Heart right ventricle (tissue), 16 donors: ENCODE measurements at regions not wholly inside any gene's neighbourhood (a gene's known extent, or its start where the extent isn't known, plus 50 kb on each side); places are given as distances from the start of the nearest gene placed in this dataset.

Experiments
- ATAC-seq, 8 donors: fragments of 200-7000 bp; cut with Tn5 transposase; one replicate each; pipeline ENCODE4 v1.9.1; 2020; ENCODE audit warnings: mild to moderate bottlenecking in 8 of 8, moderate library complexity in 8 of 8, moderate number of reproducible peaks in 1 of 8
- DNase-seq, 2 donors: peaks; one replicate each; pipeline ENCODE4 v3.0.0-alpha.2; 2020
- H3K27ac ChIP-seq, 10 donors: fragments of 200-600 bp; sonication (generic) in 2 of 10; one replicate each; pipeline versions ENCODE4 v1.5.0 to v1.8.0; 2020 to 2022; ENCODE audit warnings: mild to moderate bottlenecking in 3 of 10
- H3K27me3 ChIP-seq, 7 donors: fragments of 200-600 bp; one replicate each; pipeline ENCODE4 v1.8.0; 2021 to 2022; ENCODE audit warnings: mild to moderate bottlenecking in 2 of 7
- H3K36me3 ChIP-seq, 9 donors: fragments of 200-600 bp; sonication (generic) in 1 of 9; one replicate each; pipeline versions ENCODE4 v1.5.0 to v1.8.0; 2020 to 2022; ENCODE audit warnings: mild to moderate bottlenecking in 2 of 9
- H3K4me1 ChIP-seq, 9 donors: fragments of 200-600 bp; sonication (generic) in 1 of 9; one replicate each; pipeline versions ENCODE4 v1.5.0 to v1.8.0; 2020 to 2022; ENCODE audit warnings: mild to moderate bottlenecking in 4 of 9
- H3K4me3 ChIP-seq, 10 donors: fragments of 200-600 bp; sonication (generic) in 2 of 10; one replicate each; pipeline versions ENCODE4 v1.5.0 to v1.8.0; 2020 to 2022; ENCODE audit warnings: mild to moderate bottlenecking in 7 of 10, moderate library complexity in 2 of 10
- H3K9me3 ChIP-seq, 11 donors: fragments of 200-600 bp in 10 of 11; sonication (generic) in 2 of 11; one replicate each; pipeline versions ENCODE4 v1.5.0 to v1.8.0; 2013 to 2022; ENCODE audit warnings: mild to moderate bottlenecking in 2 of 11, control low read depth in 1 of 11, moderate library complexity in 1 of 11
- WGBS, 2 donors: extraction: QIAGEN DNeasy Blood & Tissue Kit; methylation state at CpG; one replicate each; pipeline ENCODE4 v1.1.7; 2013; ENCODE audit warnings: inconsistent platforms in 1 of 2; 5-methylcytosine and 5-hydroxymethylcytosine counted together
- intact Hi-C, 10 donors: fragments of 100-400 bp; cut with DNase I; formaldehyde crosslinking; loops; one replicate each; pipeline versions ENCODE4 v1.11.1 to v1.14.2; 2022
- TF ChIP-seq, protein P1 (sequence below), 9 donors: fragments of 200-600 bp; sonication (generic) in 2 of 9; IDR thresholded peaks; one replicate each; pipeline versions ENCODE4 v1.5.0 to v1.8.0; 2021 to 2022; ENCODE audit warnings: antibody characterized with exemption in 9 of 9, mild to moderate bottlenecking in 5 of 9, moderate library complexity in 1 of 9
- donor health status: Arrhythmogenic right ventricular cardiomyopathy.
- donor health status: ischemic (EF 13 %, LVEDD 7.1; RV severe dilation, severe dysfunction).
- donor health status: healthy with polysubstance abuse.
- donor health status: DM: no; HTN: yes; CAD: no.
- donor health status: DM: no; HTN: no; CAD: no.
- donor health status: ischemic (EF 25% LVEDD 6.9; RV normal size, moderate dysfunction).
- donor health status: ischemic (EF 25% LVEDD 5.7; RV mildly dilated, moderate dysfunction).
- donor health status: healthy.
- donor health status: DM: yes; HTN: yes; CAD: no.
- donor health status: Ischemic cardiomyopathy.
- donor health status: ischemic (EF 35%, LVEDD 5.7; RV mildly dilated, moderate dysfunction).
- donor health status: nonischemic (EF 11% LVEDD 7.7; RV severe dilation, severe dysfunction).
- donor health status: DM: yes; HTN: yes; CAD: no.
- donor health status: PGD.
- donor health status: ischemic (EF 29% LVEDD 5.4; RV normal size, mild dysfunction).
- donor health status: nonischemic (EF 23%, LVEDD 6.1; RV moderate dilation, normal function).

DNA sequence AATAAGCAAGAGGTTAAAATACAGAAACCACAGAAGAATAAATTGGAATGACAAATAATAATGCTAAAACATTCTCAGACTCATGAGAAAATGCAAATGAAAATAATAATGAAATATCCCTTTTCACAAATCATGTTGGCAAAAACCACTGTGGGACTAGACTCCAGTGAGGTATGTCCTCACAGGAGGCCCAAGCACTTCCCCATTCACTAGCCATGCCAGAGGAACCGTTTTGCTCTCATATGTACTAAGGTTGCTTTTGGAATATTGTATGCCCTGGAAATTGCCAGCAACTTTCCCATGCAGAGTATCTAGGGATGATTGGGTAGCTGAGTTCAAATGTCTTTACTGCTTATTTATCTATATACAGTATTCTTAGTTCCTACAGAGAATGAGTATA lies 106.2 kb upstream of the CHORDC1 start:
- no peaks in the 10 kb centered on the region for H3K4me1 ChIP-seq
- TF ChIP-seq, protein P1, sequence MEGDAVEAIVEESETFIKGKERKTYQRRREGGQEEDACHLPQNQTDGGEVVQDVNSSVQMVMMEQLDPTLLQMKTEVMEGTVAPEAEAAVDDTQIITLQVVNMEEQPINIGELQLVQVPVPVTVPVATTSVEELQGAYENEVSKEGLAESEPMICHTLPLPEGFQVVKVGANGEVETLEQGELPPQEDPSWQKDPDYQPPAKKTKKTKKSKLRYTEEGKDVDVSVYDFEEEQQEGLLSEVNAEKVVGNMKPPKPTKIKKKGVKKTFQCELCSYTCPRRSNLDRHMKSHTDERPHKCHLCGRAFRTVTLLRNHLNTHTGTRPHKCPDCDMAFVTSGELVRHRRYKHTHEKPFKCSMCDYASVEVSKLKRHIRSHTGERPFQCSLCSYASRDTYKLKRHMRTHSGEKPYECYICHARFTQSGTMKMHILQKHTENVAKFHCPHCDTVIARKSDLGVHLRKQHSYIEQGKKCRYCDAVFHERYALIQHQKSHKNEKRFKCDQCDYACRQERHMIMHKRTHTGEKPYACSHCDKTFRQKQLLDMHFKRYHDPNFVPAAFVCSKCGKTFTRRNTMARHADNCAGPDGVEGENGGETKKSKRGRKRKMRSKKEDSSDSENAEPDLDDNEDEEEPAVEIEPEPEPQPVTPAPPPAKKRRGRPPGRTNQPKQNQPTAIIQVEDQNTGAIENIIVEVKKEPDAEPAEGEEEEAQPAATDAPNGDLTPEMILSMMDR (IDR thresholded peaks at IDR 0.05) = no peak
- no peaks in the 10 kb centered on the region for H3K36me3 ChIP-seq
- WGBS, 2 donors = 56 to 60% methylated on average over 1 of the region's 1 CpG
- H3K9me3 ChIP-seq = peaks cover 0 to 7% (median 2%) of the 10 kb centered on the region in 11 donors
- no peaks in the 10 kb centered on the region for H3K27me3 ChIP-seq
- ATAC-seq (no peak), DNase-seq (no peak)
- H3K27ac ChIP-seq = no peak overlapping the region
- no peak overlapping the region for H3K4me3 ChIP-seq
- intact Hi-C loops = no loop called here

DNA sequence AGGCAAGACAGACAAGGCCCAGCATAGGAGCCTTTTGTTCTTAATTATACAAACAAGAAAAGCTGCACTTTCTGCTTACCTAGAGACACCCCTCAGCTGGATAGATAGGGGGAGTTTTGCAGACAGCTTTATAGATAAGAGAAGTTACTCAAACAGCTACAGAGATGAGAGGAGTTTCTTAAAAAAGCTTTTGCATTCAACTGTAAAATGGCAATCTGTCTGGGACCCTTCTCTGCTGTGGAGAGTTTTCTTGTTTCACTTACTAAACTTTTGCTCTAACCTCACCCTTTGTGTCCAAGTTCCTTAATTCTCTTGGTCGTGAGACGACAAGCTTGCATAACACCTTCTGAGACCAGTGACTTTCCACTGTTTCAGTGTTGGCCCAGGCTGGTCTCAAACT lies 103.8 kb upstream of the CHORDC1 start:
- 46 to 57% methylated on average over 2 of the region's 2 CpGs for WGBS, 2 donors
- no peak for ATAC-seq
- Histone ChIP-seq H3K4me3 (no peak overlapping the region), H3K27me3 (no peaks in the 10 kb centered on the region), H3K9me3 (peaks cover 0 to 10% (median 2%) of the 10 kb centered on the region in 11 donors), H3K27ac (no peak overlapping the region), H3K4me1 (no peaks in the 10 kb centered on the region), H3K36me3 (no peaks in the 10 kb centered on the region)
- intact Hi-C loops = no loop called here
- TF ChIP-seq, protein P1 (IDR thresholded peaks at IDR 0.05) = no peak
- DNase-seq = no peak

DNA sequence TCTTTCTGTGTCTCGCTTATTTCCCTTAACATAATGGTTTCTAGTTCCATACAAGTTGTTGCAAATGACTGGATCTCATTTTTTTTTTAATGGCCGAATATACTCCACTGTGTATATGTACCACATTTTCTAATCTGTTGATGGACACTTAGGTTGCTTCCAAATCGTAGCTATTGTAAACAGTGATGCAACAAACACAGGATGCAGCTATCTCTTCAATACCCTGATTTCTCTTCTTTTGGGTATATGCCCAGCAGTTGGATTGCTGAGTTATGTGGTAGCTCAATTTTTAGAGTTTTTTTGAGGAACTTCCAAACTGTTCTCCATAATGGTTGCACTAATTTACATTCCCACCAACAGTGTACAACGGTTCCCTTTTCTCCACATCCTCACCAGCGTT lies 100.4 kb upstream of the CHORDC1 start:
- ATAC-seq (no peak), DNase-seq (no peak)
- TF ChIP-seq, protein P1 (IDR thresholded peaks at IDR 0.05) = no peak
- H3K9me3 ChIP-seq = peaks cover 0 to 12% (median 2%) of the 10 kb centered on the region in 11 donors
- 80 to 87% methylated on average over 5 of the region's 5 CpGs for WGBS, 2 donors
- no peak overlapping the region for H3K4me3 ChIP-seq
- H3K27ac ChIP-seq = no peak overlapping the region
- no peaks in the 10 kb centered on the region for H3K4me1 ChIP-seq
- H3K27me3 ChIP-seq = no peaks in the 10 kb centered on the region
- intact Hi-C loops = no loop called here
- H3K36me3 ChIP-seq = no peaks in the 10 kb centered on the region

DNA sequence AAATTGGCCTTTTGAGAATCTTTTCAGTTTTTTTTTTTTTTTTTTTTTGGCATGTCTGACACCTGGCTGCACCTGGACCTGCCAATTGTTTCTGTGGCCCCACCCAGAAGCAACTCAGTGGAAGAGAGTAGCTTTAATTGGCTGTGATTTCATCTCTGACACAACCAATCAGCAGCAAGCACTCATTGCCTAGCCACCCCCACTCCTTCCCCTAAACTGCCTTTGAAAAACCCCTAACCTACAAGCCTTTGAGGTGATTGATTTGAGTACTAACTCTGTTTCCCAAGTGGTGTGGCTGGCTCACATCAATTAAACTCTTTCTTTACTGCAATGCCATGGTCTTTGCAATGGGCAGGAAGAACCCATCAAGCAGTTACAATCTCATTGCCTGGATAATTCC lies 98.2 kb upstream of the CHORDC1 start:
- intact Hi-C loops = no loop called here
- TF ChIP-seq, protein P1 (IDR thresholded peaks at IDR 0.05) = no peak
- no peaks in the 10 kb centered on the region for H3K27me3 ChIP-seq
- H3K9me3 ChIP-seq = peaks cover 0 to 12% (median 2%) of the 10 kb centered on the region in 11 donors
- no peak for DNase-seq
- no peaks in the 10 kb centered on the region for H3K4me1 ChIP-seq
- H3K27ac ChIP-seq = no peak overlapping the region
- ATAC-seq = no peak
- H3K4me3 ChIP-seq = no peak overlapping the region
- H3K36me3 ChIP-seq = no peaks in the 10 kb centered on the region

DNA sequence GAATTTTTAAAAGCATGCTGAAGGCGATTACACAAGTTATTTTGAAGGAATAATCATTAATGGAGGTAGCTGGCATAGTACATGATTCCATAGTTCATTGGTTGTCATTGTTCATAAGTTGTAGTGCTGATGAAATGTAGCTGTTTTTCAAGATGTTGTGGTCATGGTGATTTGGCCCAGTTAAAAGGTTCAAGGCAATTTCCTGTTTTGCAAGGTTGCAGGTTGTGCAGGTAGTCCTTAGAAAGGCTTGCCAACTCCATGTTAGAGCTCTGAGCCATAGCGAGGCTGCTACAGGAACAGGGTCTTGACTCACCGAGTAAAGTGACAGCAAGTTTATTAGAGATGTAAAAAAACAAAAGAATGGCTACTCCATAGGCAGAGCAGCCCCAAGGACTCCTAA lies 95.8 kb upstream of the CHORDC1 start:
- no peaks in the 10 kb centered on the region for H3K4me1 ChIP-seq
- intact Hi-C loops = no loop called here
- no peak for ATAC-seq
- no peak for DNase-seq
- no peak overlapping the region for H3K27ac ChIP-seq
- TF ChIP-seq, protein P1 (IDR thresholded peaks at IDR 0.05) = no peak
- no peaks in the 10 kb centered on the region for H3K36me3 ChIP-seq
- H3K9me3 ChIP-seq = peaks cover 0 to 7% (median 0%) of the 10 kb centered on the region in 11 donors
- H3K4me3 ChIP-seq = no peak overlapping the region
- WGBS, 2 donors = 73 to 83% methylated on average over 3 of the region's 3 CpGs
- H3K27me3 ChIP-seq = peaks cover 0 to 2% (median 0%) of the 10 kb centered on the region in 7 donors
